OCI-M1 (cell line): ENCODE measurements at regions not wholly inside any gene's neighbourhood (a gene's known extent, or its start where the extent isn't known, plus 50 kb on each side); places are given as distances from the start of the nearest gene placed in this dataset.

Experiments used
- DNase-seq: peaks from one replicate; lab custom pipeline; 2025; lab: John Stamatoyannopoulos, UW

DNA sequence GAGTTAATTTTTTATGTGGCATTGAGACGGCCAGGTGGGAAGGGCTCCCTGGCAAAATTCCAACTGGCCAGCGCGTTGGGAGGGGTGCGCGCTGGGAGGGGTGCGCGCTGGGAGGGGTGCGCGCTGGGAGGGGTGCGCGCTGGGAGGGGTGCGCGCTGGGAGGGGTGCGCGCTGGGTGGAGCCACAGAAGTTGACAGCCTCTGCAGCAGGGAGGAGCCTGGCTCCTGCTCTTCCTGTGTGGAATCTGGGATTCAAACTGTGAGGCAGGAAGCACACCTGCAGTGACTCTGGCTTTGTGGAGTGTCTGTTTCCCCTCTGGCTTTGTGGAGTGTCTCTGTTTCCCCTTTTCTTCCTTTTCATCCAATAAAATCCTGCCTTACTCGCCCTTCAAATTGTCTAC, 147.9 kb upstream of the CBLN2 start:
- DNase-seq, result no peak

DNA sequence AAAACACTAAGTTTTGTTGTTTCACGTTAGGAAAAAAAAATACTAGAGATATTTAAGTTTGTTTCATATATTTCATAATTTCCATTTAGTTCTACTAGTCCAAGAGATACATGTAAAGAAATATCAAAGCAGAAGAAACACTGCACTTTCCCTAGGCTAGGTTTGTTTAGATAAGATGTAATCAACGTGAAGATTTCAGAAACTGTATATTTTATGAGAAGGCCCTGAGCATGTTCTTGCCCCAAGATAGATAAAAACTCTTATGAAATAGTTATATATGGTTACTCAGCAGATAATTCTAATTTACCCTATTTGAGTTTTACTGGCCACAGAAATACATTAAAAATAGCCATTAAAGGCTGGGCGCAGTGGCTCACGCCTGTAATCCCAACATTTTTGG, 143.6 kb upstream of the CBLN2 start:
- no peak for DNase-seq

DNA sequence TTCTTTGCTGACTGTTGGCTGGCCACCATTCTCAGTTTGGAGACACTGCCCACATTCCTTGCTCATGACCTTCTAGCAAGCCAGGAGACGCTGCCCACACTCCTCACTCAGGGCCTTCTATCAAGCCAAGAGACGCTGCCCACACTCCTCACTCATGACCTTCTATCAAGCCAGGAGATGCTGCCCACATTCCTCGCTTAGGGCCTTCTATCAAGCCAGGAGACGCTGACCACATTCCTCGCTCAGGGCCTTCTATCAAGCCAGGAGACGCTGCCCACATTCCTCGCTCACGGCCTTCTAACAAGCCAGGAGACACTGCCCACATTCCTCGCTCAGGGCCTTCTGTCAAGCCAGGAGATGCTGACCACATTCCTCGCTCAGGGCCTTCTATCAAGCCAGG, 131.3 kb upstream of the CBLN2 start:
- DNase-seq, result no peak

DNA sequence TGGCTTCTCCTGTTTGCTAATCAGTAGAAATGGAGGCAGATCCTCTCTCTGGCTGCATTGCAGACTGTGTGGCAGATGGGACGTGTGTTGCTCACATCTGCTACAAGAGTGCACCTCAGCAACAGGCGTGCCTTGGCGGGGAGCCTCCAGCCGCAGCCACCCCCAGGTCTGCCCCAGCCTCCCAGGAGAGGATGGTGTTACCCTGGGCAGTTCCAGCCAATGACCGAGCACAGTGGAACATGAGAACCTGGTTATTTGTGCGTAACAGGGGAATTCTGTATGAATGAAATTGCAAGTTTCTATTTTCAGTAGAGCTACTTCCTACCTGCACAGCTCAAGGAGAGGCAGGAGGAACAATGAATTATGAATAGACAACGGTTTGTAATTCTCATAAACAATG, 130.6 kb upstream of the CBLN2 start:
- no peak for DNase-seq

DNA sequence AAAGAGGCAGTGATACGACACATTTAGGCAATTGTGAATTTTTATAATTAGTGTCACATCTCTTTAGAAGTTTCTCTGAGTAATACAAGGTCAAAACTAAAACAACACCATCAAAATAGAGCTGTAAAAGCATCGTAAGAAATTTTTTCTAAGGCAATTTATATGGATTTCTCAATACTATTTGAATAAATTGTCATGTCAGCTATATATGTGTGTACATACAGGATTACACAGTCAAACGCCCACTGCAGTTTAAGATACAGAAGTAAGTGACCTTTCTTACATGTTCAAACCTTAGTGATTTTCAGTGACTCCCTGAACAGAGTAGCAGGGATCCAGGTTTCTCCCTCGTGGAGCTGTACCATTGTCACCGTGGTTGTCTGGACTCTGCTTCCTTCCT, 129.1 kb upstream of the CBLN2 start:
- no peak for DNase-seq

DNA sequence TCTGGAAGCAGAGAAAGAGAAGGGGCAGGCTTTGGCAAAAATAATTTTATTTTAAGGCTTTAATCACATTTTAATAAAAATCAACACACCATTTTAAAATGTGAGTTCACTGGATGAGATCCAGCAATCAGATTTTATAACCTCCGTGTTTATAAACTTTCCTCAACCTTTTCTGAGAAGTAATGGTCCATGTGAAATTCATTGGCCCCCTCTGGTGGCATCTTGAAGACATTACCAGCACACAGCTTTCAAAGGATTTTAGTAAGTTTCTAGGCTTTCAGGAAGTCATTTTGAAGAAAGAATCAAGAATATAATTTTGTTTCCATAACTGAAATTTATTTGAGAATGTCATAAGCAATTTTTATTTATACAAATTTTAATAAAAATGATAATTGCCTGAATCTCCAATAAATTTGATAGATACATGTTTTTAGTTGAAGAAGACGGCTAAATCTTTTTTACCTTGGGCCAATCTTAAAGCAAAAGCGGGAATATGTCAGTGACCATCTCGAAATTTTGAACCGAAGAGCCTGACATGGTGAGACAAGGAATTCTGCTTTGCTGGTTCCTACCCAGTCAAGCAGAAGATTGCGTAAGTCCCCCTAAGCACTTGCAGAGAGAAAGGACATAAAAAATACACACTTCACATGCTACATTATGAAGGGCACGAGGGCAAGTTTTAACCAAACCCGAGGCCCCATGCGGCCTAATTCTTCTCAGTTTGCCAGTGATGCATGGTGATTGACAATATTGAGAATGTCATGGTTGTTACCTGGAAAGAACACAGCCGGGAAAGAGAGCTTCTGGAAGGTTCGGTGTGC, 128.4 kb upstream of the CBLN2 start:
- DNase-seq, result peak; percentile 77

DNA sequence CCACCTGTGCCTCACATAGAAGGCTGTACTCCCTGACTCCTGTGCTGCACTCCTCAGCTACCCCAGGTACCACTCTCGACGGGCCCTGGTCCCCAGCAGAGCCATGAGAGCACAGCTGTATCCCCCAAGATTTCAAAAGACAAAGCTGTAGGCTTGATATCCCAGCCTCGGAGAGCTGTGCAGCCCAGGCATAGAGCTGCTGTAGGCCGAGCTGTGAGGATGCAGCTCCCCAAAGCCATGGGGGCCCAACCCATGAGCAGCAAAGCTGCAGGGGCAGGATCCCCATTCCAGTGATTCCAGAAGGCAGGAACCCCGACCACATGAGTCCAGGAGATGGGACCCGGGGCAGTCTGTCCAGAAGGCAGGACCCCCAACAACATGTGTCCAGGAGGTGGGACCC, 123.8 kb upstream of the CBLN2 start:
- no peak for DNase-seq

DNA sequence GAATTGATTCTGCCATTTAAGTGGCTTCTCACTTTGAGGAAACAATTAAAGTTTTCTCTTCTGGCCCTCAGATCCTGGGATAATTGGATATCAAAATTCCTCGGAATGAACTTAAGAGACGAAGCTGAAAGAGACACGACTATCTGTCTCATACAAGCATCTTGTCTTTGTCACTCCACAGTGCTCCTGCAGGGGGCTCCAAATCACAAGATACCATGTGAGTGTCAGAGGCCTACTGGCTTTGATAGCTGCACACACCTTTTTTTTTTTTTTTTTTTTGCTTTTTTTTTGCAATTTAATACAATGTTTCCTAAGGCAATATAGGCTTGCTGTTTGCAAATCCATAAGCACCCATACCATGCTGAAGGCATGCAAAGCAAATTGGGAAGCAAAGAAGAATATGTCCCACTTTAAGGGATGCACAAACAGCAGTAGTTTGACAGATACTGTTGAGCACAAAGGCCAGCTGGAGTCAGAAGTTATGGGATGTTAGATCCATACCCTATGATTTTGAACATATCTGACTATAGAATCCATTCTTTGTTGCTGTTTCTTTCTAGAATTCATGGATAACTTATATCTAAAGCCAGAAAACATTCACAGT, 109.0 kb upstream of the CBLN2 start:
- DNase-seq, result peak; percentile 69

DNA sequence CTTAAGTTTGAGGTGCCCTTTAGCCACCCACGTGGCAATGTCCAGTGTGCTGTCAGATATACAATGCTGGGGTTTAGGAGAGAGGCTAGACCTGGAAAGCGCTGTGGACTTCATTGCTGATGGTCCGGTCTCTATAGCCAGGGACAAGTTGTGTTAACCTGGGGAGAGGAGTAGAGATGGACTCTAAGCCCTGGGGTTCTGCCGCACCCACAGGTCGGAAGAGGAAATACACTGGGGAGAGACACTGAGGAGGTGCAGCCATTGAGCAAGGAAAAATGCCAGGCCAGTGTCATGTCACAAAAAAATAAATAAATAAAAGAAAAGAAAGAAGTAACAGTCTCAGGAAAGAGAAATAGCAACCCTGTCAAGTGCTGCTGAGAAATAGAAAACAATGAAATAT, 106.9 kb upstream of the CBLN2 start:
- DNase-seq, result peak; percentile 8

DNA sequence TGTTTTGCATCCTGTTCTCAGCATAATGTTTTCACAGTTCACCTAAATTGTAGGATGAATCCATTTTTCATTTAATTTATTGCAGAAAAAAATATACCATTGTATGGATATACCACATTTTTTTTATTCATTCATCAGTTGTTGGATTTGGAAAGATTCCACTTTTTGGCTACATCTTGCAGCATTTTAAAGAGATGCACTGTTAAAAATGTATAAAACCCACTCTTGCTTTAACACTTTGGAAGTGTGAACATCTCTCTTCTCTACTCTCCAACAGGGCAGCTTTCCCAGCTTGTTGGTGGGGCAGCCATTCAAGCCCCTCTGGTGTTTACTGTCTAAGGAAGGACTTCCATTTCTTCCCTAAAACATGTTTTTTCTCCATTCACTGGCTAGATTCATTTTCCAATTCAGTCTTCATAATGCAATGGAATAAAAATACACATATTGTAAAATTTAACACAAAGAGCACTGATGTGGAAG, 104.4 kb upstream of the CBLN2 start:
- no peak for DNase-seq

DNA sequence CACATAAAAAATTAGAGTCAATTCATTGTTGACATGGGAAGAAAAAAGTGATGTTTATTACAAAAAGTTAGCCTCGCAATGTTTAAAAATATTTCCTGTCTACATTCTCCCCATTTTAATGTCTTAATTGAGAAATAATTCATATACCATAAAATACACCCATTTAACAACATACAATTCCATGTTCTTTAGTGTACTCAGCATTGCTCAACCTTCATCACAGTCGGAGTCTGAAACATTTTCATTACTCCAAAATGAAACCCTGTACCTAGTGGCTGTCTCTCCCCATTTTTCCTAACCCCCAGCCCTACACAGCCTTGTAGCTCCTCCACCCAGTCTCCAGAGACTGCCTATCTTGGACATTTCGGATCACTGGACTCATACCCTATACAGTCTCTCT, 103.9 kb upstream of the CBLN2 start:
- DNase-seq, result no peak

DNA sequence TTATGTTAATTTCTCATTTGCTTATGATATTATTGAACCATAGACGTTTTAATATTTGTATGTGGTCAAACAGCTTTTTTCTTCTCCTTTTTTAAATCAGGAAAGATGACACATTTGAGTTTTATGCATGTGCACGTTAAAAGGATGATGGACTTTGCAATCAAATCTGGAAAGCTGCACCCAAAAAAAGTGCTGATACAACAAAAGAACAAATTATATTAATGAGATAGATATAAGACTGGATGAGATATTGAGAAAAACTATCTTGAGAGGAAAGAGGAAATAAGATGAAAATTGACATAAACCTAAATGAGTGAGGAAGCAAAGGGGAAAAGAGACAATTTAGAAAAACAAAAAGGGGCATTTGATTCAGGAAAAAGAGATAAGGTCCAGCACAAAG, 96.4 kb upstream of the CBLN2 start:
- DNase-seq, result no peak

DNA sequence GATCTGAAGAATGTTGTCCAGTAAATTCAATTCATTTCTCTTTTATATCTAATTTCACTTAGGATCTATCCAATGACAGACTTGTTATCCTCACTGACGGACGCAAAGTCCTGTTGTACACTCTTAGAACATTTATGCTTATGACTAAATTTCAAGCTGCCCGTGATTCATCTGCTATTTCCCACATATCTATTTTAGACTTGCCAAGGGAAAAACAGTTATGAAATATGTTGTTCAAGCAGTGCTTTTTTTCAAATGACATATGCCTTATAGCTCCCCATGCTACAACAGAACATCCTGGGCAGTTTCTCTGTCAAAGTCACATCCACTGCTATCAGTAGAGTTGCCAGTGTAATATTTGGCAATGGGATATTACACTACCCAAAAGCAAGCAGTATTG, 94.2 kb upstream of the CBLN2 start:
- DNase-seq, result no peak

DNA sequence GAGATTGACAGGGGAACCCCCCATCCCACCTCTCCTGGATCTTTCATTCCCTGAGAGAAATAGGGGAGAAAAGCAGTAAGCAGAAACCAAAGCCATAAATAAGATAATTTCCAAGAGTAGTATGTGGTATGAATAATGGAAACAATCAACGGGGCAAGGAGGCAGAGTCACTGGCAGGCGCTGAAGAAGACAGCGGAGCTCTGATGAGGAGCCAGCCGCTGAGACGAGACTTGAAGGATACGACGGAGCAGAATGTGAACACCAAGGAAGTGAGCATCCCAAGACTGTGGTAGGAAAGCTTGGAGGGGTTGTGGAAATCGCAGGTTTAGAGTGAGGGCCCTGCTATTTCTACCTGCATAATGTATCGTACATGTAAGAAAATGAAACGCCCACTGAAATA, 93.6 kb upstream of the CBLN2 start:
- DNase-seq, result no peak

DNA sequence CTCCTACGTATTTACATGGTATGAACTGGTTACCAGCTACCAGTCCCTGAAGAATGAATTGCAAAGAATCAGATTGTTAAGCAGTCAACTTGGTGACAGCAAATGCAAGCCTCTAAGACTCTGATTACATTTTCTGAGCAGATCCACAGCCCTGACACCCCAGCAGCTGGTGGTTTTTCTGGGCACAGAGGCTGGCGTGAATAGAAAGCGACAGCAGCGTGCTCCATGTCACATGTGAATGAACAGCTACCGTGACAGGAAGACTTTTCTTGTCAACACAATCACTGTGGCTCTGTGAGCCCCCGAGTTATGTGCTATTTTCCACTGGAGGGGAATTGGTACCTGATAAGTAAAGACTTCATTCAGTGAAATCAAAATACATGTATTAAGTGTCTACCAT, 93.2 kb upstream of the CBLN2 start:
- no peak for DNase-seq

DNA sequence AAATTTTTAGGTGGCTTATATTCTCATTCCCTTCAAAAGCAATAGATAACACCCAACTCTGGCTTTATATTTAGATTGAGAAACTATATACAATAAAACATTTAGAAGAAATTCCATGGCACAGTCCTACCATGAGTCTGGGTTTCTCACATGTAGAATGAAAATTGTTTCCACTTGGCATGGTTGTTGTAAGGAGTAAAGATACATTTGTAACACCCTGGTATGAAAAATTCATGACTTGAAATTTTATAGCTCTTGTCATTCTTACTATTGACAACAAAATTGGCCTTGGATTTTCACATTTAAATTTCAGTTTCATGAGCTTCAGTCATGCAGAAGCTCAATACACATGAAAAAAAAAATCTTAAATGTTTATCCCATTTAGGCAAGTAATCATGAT, 92.5 kb upstream of the CBLN2 start:
- DNase-seq, result no peak

DNA sequence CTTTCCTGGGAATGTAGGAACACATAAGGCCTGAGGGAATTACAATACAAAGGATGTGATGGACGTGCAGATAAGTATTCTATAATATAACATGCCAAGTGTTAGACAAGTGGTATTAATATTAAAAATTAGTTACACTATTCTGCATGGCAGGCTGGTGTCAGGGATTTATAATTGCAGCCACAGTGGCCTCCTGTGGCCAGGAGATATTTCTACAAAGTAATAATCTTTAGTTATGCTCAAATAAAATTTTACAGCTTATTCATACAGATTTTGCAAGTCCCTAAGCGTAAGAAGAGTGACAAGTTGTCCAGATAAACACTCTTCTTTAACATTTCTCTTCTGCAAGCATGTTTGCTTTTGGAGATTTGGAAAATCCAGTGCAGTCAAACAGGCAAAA, 90.4 kb upstream of the CBLN2 start:
- no peak for DNase-seq

DNA sequence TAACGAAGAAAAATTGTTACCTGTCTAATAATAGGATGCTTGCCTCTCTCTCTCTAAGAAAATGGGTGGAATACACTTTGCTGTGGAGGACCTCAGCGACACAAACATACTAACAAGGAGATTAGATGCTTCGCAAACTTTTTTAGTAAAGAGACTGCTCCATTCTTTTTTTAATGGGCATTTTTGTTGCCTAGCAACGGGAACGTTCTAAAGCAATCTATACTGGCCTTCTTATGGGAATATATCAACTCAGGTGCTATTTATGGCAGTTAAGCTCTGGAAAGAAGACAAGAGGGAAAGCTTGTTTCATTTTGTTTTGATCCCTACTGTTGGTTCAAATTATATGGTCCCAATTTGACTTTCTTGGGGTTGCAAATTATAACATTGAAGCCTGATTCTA, 86.8 kb upstream of the CBLN2 start:
- DNase-seq, result no peak

DNA sequence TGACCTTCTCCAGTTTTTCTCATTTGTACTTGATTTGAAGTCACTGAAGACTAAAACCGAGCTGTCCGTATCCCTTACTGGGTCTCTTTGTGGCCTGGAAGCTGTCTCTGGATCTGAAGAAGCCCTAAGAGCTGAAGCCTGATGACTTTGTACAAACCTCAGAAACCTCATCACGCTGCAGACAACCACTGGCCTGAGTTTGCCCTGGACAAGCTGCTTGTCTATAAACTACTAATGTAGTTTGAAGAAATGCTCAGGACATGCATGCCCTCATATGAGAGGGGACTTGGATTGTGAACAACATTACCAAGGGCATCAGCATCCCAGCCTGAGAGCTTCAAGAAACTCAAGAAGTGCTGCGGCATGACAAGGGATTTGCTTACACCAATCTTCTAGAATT, 79.3 kb upstream of the CBLN2 start:
- no peak for DNase-seq

DNA sequence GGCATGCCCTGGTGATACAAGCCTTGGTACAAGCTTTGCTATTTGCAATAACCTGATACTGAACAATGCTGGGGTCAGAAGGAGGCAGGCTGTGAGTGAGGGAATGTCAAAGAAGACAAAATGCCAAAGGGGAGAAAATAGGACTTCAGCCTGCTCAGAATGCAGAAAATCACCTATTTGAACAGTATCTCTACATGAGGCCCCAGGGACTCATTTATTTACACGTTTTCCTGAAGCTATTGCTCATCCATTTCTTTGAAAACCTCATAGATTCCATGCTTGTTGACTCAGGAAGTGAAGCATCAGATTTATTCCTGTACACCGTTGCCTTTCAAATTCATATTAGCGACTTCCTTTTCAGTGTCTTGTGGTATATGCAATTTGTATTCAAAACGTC, 69.4 kb upstream of the CBLN2 start:
- DNase-seq, result no peak

DNA sequence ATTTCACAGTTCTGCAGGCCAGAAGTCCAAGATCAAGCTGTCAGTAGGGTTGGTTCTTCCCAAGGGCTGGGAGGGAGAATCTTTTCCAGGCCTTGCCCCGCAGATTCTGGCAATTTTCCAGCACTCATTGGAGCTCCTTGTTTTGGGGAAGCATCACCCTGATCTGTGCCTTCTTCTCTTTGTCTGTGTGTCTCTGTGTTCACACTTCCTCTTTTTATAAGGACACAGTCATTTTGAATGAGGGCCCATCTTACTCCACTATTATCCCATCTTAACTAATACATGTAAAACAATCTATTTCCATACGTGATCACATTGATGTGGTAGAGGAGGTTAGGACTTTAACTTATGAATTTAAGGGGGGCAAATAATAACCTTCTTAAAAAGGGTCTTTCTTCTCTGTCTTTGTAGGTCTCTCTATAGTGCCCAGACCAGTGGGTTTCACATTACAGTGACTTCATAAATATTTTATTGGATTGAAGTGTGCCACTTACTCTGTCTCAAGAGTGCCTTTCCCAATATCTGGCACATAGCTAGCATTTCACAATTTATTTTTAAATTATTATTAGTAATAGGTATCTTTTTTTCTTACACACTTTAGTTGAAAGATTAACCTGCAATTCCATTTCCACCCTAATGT, 68.9 kb upstream of the CBLN2 start:
- peak; percentile 36 for DNase-seq

DNA sequence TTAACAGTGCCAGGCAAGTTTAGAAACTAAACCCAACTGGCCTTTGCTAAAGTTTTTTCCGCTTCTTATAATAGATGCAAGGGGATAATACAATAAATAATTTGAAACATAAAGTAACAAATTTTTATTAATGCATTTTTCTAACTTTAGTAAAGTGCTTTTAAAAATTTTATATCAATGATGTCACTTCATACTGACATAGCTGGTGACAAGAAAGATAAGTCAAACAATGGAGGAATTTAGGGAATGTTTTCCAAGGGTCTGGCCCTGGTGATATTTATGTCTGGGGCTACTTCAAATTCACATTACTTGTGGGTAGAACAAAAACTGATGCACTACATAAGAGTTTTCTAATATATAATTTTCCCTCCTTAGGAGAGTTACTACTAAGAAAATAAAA, 61.2 kb upstream of the CBLN2 start:
- no peak for DNase-seq

DNA sequence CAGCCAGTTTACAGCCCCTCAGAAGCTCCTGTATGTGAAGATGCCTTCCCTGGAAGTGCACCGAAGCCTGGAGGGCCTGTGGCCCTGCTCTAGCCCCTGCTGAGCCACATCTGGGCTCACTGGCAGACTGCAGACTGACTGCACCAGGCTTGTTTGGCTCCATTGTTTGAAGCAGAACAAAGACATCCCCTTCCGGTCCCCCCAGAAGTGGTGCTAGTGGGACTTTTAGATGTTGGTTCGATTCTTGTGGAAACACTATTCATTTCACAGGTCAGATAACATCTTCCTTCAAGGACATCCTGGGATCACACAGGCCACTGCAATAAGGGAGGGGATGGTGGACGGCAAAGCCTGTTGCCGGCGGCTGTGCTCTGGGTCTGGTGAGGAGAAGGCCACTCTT, 57.8 kb upstream of the CBLN2 start:
- no peak for DNase-seq
